MM.1S (cell line): ENCODE measurements at regions not wholly inside any gene's neighbourhood (a gene's known extent, or its start where the extent isn't known, plus 50 kb on each side); places are given as distances from the start of the nearest gene placed in this dataset.

Experiments
- CTCF ChIP-seq: fragments of 300-600 bp; sonication (generic); IDR thresholded peaks from 2 replicates; pipeline ENCODE4 v1.5.1; 2016; ENCODE audit warnings: antibody characterized with exemption, low read length, mixed read lengths
- EZH2phosphoT487 ChIP-seq: fragments of 300-600 bp; sonication (generic); IDR thresholded peaks from 2 replicates; pipeline ENCODE4 v1.6.1; 2018; ENCODE audit warnings: antibody characterized with exemption, low read length

GRCh38 chr3:162130582-162130981 is 634.0 kb downstream of the OTOL1 start:
- no peak for TF ChIP-seq EZH2phosphoT487
- no peak for TF ChIP-seq CTCF
